Muscle layer of duodenum (tissue), 2 donors: ENCODE measurements at regions not wholly inside any gene's neighbourhood (a gene's known extent, or its start where the extent isn't known, plus 50 kb on each side); places are given as distances from the start of the nearest gene placed in this dataset.

ENCODE experiments used
- H3K27ac ChIP-seq: one replicate; pipeline ENCODE4 v1.7.0; 2013; ENCODE audit warnings: mild to moderate bottlenecking, low read length
- H3K27me3 ChIP-seq: one replicate; pipeline ENCODE4 v1.7.0; 2013; ENCODE audit warnings: low read depth, mild to moderate bottlenecking, control low read depth, low read length
- H3K36me3 ChIP-seq, 2 donors: one replicate each; pipeline ENCODE4 v1.7.0; 2013; ENCODE audit warnings: low read length in 2 of 2, control low read depth in 1 of 2, mild to moderate bottlenecking in 1 of 2; ENCODE audit not compliant: insufficient read depth in 2 of 2, control insufficient read depth in 1 of 2
- H3K4me1 ChIP-seq, 2 donors: one replicate each; pipeline ENCODE4 v1.7.0; 2013; ENCODE audit warnings: low read length in 2 of 2, mild to moderate bottlenecking in 2 of 2, control low read depth in 1 of 2, moderate library complexity in 1 of 2; ENCODE audit not compliant: insufficient read depth in 2 of 2, control insufficient read depth in 1 of 2
- H3K4me3 ChIP-seq, 2 donors: one replicate each; pipeline ENCODE4 v1.7.0; 2013; ENCODE audit warnings: low read length in 2 of 2, low read depth in 1 of 2, mild to moderate bottlenecking in 1 of 2
- H3K9me3 ChIP-seq, 2 donors: one replicate each; pipeline ENCODE4 v1.7.0; 2013; ENCODE audit warnings: low read length in 2 of 2, control low read depth in 1 of 2, mild to moderate bottlenecking in 1 of 2; ENCODE audit not compliant: control insufficient read depth in 1 of 2
- donor health status: healthy.

DNA sequence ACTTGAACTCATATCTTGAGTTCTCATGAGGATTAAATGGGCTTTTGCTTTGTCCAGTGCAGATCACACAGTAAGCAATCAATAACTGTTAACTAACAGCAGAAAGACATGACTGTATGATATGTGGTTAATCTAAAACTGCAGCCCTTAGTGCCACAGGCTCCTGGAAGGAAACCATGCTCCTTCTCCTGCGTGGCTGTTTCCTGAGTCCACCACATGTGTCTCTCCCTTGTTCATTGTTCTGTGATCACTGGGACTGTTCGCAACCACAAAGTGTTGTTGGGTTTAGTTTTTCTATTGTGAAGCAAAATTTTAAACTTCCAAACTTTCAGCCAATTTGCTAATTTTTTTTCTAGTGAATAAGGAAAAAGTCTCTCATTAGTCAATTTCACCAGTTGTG lies 130.9 kb upstream of the PTPRM start:
- Histone ChIP-seq H3K9me3 (no peaks in the 10 kb centered on the region), H3K36me3 (no peaks in the 10 kb centered on the region), H3K27ac (no peak overlapping the region), H3K4me1 (no peaks in the 10 kb centered on the region), H3K4me3 (no peak overlapping the region), H3K27me3 (no peaks in the 10 kb centered on the region)

DNA sequence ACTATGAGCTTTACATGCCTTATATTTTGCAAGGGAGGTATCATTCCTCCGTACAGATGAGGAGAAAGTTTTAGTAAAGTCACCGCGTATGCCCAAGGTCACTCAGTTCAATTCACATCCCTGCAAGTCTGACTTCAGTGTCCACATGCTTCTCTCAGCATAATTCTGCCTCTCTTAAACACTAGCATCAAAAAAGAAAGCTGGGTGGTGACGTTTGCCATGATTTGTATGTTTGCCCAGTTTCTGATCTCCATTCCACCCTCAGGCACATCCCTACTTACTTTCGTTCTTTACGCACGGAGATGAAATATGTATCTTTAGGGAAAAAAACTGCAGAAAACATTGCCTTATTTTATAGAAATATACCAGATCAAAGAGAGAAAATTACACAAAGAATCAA lies 129.2 kb upstream of the PTPRM start:
- Histone ChIP-seq H3K4me1 (no peaks in the 10 kb centered on the region), H3K27ac (no peak overlapping the region), H3K27me3 (no peaks in the 10 kb centered on the region), H3K4me3 (no peak overlapping the region), H3K36me3 (no peaks in the 10 kb centered on the region), H3K9me3 (no peaks in the 10 kb centered on the region)

GRCh38 chr18:7438646-7439045 lies 128.5 kb upstream of the PTPRM start:
- Histone ChIP-seq H3K9me3 (no peaks in the 10 kb centered on the region), H3K27ac (no peak overlapping the region), H3K4me1 (no peaks in the 10 kb centered on the region), H3K27me3 (no peaks in the 10 kb centered on the region), H3K4me3 (no peak overlapping the region), H3K36me3 (no peaks in the 10 kb centered on the region)

DNA sequence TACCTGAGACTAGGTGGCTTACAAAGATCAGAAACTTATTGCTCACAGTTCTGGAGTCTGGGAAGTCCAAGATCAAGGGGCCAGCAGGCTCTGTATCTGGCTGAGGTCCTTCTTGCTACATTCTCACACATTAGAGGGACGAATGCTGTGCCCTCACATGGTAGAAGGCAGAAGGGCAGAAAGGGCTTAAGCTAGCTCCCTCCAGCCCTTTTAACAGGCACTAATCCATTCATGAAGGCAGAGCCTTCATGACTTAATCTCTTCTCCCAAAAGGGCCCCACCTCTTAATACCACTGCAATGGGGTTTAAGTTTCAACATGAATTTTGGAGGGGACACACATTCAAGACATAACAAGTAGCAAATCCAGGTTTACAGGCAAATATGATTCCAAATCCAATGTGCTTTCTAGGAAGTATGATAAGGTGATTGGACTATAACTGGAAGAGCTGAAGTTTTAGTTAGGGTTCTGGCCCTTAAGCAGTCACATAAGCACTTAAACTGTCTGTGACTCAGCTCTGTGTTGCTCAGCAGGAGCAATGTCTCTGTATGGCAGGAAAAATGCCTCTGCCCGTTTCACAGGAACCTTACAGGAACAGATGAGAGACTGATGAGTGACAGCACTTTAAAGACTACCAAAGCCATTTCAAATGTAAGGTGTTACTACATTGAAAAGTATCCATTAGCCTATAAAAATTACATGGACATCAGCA lies 119.6 kb upstream of the PTPRM start:
- H3K27ac ChIP-seq = no peak overlapping the region
- H3K36me3 ChIP-seq = no peaks in the 10 kb centered on the region
- H3K27me3 ChIP-seq = no peaks in the 10 kb centered on the region
- H3K4me3 ChIP-seq = no peak overlapping the region
- H3K4me1 ChIP-seq = no peaks in the 10 kb centered on the region
- H3K9me3 ChIP-seq = no peaks in the 10 kb centered on the region

DNA sequence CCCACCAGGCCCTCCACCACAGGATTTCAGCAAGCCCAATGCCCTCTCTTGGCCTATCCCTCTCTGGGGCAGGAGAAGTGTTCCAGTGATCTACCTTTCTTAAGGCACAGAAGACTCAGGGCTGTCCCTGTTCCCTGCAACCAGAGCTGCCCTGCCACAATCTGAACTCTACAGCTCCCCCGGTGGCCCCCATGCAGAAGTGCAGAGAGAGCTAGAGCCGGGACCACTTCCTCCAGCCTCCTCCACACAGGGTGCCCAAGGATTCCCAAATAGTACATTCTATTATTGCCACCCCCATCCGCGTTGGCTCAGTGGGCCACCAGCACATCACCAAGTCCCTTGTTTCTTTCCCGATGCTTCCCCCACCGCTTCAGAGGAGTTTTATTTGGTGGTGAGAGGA lies 114.8 kb upstream of the PTPRM start:
- H3K4me1 ChIP-seq = no peaks in the 10 kb centered on the region
- no peak overlapping the region for H3K27ac ChIP-seq
- H3K36me3 ChIP-seq = no peaks in the 10 kb centered on the region
- H3K27me3 ChIP-seq = no peaks in the 10 kb centered on the region
- no peaks in the 10 kb centered on the region for H3K9me3 ChIP-seq
- H3K4me3 ChIP-seq = no peak overlapping the region

DNA sequence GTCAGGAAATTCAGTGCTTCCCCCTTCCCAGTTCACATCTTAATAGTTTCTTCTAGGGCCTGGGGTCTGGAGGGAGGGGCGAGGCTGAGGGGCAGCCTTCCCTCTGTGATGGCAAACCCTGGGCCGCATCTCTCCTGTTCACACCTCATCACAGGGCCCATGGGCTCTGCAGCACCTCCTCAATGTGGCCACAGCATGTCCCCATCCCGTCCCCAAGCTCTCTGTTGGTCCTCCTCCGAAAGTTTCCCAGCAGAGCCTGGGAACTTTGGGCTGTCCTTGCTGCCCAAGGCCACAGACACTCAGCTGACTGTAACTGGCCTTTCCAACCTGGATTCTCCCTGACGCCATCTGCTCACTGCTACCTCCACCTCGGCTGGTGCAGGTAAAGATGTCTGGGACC lies 112.7 kb upstream of the PTPRM start:
- no peaks in the 10 kb centered on the region for H3K9me3 ChIP-seq
- no peaks in the 10 kb centered on the region for H3K27me3 ChIP-seq
- no peak overlapping the region for H3K27ac ChIP-seq
- H3K4me3 ChIP-seq = no peak overlapping the region
- no peaks in the 10 kb centered on the region for H3K4me1 ChIP-seq
- no peaks in the 10 kb centered on the region for H3K36me3 ChIP-seq

DNA sequence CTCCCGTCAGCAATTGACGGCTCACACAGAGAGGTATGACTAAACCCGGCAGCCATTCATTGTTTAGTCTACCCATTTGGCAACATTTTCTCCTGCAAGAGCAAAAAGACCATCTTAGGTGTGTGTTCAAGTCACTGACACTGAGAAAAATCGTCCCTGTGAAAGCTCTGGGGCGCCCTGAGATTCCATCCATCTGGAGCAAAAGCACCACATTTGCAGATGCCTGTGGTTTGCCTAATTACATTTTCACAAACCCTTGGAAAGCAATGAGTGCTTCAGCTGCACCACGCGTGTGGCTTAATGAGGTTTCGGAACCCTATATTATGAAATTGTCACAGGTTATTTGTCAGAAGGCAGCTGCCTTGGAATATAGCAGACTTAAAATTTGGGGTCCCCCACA lies 110.7 kb upstream of the PTPRM start:
- H3K27ac ChIP-seq = no peak overlapping the region

DNA sequence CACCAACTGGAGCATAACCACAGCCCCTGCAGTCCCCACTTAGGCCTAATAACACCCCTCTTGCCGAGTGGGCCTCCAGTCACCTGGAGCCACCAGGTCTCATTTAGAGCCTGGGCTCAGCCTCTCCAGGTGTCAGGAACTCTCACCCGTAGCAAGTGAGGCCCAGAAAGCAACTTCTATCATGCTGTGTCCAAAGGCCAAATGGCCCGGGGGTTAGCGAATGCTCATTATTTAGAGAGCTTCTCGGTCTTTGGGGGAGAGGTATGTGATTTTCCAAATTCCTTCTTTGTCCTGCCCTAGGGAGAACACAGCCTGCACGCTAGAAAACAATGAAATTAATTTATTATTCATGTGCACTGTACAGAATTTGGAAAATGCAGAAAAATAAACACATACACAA lies 109.9 kb upstream of the PTPRM start:
- Histone ChIP-seq H3K36me3 (no peaks in the 10 kb centered on the region), H3K9me3 (no peaks in the 10 kb centered on the region), H3K27me3 (no peaks in the 10 kb centered on the region), H3K4me3 (no peak overlapping the region), H3K27ac (no peak overlapping the region), H3K4me1 (peaks cover 0 to 7% of the 10 kb centered on the region in 2 donors)

More for the DNA sequence above, 110.7 kb upstream of the PTPRM start:
- H3K4me3 ChIP-seq = no peak overlapping the region
- H3K4me1 ChIP-seq = peaks cover 0 to 5% of the 10 kb centered on the region in 2 donors
- H3K9me3 ChIP-seq = no peaks in the 10 kb centered on the region
- no peaks in the 10 kb centered on the region for H3K27me3 ChIP-seq
- no peaks in the 10 kb centered on the region for H3K36me3 ChIP-seq

DNA sequence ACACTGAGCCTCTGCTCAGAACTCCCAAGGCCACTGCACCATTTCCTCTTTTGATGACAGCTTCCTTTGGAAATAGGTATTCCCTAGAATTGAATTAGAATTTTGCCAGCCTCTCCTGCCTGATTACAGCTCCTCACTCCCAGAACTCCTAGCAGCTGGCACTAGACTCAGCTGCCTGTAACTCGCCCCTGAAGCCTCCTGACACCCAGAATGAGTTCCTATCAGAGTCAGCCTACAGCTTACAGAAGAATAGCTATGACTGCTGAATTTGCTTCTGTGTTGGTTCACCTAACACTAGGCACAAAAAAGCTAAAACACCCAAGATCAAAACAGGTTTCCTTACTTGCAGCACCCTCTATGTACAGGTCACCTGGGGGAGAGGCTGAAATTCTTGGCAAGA lies 108.2 kb upstream of the PTPRM start:
- no peak overlapping the region for H3K4me3 ChIP-seq
- H3K27ac ChIP-seq = no peak overlapping the region
- H3K9me3 ChIP-seq = no peaks in the 10 kb centered on the region
- H3K27me3 ChIP-seq = no peaks in the 10 kb centered on the region
- H3K36me3 ChIP-seq = no peaks in the 10 kb centered on the region
- H3K4me1 ChIP-seq = peaks cover 6 to 15% of the 10 kb centered on the region in 2 donors

DNA sequence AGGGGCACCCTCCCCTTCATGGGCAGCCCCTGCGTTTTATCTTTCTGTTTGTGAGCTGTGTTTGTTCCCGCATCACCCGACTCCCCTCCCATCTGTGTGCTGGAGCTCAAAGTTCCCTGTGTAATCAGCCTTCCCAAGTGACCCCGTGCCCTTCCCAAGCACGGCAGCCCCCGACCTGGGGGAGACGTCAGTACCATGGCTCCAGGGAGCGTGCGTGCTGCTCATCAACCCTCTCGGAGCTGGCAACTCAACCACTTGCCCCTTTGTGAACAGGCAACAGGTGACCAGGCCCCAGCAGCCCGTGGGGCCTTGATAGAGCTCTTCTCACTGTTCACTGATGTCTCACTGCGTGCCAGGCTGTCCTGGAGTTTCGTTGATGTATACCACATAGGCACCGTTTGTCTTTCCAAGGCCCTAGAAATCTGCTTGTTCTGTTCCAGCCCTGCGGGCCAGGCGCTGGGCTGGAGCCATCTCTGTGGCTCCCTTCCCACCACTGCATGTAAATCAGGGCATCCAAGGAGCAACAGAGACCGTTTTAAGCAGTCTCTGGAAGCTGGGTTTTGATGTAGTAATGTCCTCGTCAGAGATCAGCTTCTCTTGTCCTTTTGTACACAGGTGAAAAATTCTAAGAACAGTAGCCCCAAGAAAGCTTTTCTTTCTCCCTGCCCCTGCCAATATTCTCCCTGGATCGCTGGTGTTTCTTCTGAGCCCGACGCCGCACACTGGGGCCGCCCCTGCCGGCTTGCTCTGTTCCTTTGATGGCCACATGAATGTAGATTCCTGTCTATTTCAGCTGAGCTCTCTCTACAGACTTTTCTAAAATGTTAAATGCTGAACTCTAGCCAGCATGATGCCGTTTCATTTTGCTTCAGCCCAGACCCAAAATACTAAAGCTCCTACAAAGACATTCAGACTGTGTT lies 107.0 kb upstream of the PTPRM start:
- Histone ChIP-seq H3K36me3 (no peaks in the 10 kb centered on the region), H3K4me1 (peaks cover 6 to 22% of the 10 kb centered on the region in 2 donors), H3K9me3 (no peaks in the 10 kb centered on the region), H3K27ac (peak overlapping the region; percentile 60), H3K27me3 (no peaks in the 10 kb centered on the region), H3K4me3 (peak overlapping the region; percentile 14 to 30)

DNA sequence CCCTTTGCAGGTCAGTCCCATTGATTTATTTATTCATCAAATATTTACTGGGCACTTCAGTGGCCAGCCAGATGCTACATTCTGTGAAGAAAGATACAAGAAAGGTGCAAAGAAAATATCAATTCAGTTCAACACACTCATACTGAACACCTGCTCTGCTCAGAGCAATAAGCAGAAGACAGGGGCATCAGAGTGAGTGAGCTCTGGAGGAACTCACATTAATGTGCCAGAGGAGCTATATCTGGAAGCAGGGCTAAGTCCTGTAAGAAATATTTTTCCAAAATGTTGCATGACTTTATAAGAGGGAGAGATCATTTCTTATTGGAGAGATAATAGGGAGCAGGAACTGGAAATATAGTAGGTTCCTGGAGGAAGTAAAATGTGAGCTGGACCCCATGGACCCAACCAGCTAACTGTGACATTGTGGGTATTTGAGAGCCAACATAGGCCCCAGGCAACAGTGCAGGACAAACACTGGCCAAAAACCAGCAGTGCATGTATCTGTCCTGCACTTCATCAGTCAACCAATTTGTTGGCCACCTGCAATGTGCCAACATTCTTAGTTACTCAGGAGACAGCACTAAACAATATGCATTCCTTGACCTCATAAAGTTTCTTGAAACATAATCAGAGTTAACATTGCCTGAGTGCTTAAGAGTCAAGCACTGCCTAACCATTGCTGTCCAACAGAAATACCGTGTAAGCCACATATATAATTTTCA lies 102.7 kb upstream of the PTPRM start:
- no peak overlapping the region for H3K4me3 ChIP-seq
- no peak overlapping the region for H3K27ac ChIP-seq
- no peaks in the 10 kb centered on the region for H3K36me3 ChIP-seq
- H3K27me3 ChIP-seq = no peaks in the 10 kb centered on the region
- H3K9me3 ChIP-seq = no peaks in the 10 kb centered on the region
- peaks cover 6 to 22% of the 10 kb centered on the region in 2 donors for H3K4me1 ChIP-seq
